ENCODE measurements at regions not wholly inside any gene's neighbourhood (a gene's known extent, or its start where the extent isn't known, plus 50 kb on each side); places are given as distances from the start of the nearest gene placed in this dataset.

- TF ChIP-seq ASH2L (IDR thresholded peaks at IDR 0.05; ENCODE audit: borderline replicate concordance, low read depth) = no peak
- no peak for TF ChIP-seq MAX (IDR thresholded peaks at IDR 0.05; ENCODE audit: low read depth, low read length)
- no peak for TF ChIP-seq CHD2 (IDR thresholded peaks at IDR 0.05; ENCODE audit: borderline replicate concordance, low read depth, low read length)
- TF ChIP-seq POLR2AphosphoS5 (IDR thresholded peaks at IDR 0.05; ENCODE audit: low read length) = no peak
- no peak for TF ChIP-seq NFYB (IDR thresholded peaks at IDR 0.05; ENCODE audit: insufficient read depth, low read depth, low read length)
- no peak for TF ChIP-seq CTCF (IDR thresholded peaks at IDR 0.05 in 2 of 3, conservative IDR thresholded peaks at IDR 0.05 in 1 of 3; ENCODE audit: control insufficient read depth in 2 of 3, extremely low read depth in 1 of 3, insufficient read depth in 1 of 3, low read depth in 3 of 3, low read length in 3 of 3)
- no peak for TF ChIP-seq MXI1 (IDR thresholded peaks at IDR 0.05; ENCODE audit: low read depth, low read length)
- no peak for TF ChIP-seq ZZZ3 (IDR thresholded peaks at IDR 0.05; ENCODE audit: control insufficient read depth, insufficient read length, low read depth)
- TF ChIP-seq ZNF217 (IDR thresholded peaks at IDR 0.05) = no peak
Measured at GRCh38 chr12:45102818-45103217, 51.9 kb upstream of the DBX2 start.
